ENCODE measurements at regions not wholly inside any gene's neighbourhood (a gene's known extent, or its start where the extent isn't known, plus 50 kb on each side); places are given as distances from the start of the nearest gene placed in this dataset.
"Not testable (repeated sequence)": the region's sequence is repeated elsewhere in the genome, so short reads cannot be mapped to it uniquely, and the experiment has no call there.

DNA sequence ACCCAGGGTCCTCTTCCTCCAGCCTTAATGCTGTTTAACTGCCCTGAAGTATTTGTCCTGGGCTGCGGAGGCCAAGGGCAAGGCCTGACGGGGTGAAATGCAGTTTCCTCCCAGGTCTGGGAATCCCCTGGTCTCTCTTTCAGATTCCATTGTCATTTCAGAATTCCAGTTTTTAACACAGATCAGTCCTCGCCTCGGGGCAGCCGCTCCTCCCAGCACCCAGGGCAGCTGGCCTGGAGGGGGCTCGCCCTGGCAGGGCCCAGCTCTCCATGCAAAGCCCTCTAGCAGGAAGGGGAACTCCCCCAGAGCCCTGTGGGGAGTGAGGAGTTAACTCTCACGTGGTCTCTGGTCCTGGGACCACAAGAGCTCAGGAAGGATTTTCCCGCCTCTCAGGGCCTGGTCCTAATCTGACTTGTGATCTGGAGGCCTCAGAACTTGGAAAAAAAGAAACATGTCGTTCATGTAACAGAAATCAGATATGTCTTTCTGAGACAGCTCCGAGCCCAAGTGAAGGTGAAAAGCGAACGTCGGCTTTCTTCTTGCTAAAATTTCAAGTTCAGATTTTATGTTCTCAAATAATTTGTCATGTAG lies 265.6 kb upstream of the SFSWAP start:
- in situ Hi-C loops (cut with MboI; ENCODE audit: low sequenced_read_pairs): no loop called here

DNA sequence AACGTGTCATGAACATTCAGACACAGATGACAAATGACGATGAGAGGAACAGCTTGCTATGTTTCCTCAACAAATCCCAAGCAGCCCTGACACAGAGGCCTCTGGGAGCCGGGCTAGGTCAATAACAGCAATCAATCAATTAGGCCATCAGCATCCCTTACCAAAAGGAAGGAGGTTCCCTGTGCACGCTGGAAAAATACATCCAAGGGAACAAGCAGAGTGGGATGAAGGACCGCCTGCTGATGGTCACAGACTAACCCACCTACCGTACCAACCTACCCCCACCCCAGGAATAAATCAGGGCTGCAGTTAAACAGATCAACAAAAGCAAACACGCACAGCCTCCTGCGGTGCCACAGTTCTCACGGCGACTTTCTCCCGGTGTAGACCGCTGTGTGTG lies 265.1 kb upstream of the SFSWAP start:
- in situ Hi-C loops (cut with MboI; ENCODE audit: low sequenced_read_pairs): no loop called here

DNA sequence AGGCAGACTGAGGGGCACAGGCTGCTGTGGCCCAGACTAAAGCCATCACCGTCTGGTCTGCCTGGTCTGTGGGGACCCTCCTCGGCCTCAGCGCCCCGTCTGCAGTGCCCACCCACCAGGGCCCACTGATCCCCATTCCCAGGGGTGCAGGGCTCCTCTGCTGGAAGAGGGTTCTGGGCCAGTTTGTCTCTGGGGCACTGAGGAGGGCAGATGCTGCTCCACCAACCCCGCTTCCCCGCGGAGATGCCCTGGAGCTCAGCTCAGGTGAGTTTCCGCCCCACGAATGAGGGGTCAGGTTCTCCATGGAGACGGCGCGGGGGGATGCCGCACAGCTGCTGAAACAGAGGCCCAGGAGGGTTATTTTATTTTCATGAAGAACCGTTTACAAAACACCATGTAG lies 263.3 kb upstream of the SFSWAP start:
- in situ Hi-C loops (cut with MboI; ENCODE audit: low sequenced_read_pairs): not testable (repeated sequence)

DNA sequence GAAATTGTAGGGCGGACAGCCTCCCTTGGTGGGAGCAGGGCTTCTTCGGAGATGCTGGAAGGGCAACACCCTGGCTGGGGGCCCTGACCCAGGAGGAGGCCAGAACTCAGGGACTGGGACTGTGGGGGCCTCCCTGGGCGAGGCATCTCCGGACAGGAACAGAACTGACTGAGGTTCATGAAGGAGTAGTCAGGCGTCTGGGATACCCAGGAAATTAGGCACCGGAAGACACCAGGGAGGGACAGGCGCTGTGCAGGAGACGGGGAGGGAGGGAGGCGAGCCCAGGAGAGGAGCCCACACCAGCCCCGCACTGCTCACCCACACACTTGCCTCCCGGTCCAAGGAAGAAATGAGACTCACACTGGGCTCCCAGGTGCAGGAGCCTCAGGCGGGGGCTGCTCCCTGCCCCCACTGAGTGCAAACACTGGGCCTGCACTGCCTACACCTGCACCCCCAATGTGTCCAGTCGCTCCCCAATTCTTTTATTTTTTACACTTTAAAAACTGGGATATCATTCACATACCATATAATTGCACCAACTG lies 262.6 kb upstream of the SFSWAP start:
- in situ Hi-C loops (cut with MboI; ENCODE audit: low sequenced_read_pairs): no loop called here

DNA sequence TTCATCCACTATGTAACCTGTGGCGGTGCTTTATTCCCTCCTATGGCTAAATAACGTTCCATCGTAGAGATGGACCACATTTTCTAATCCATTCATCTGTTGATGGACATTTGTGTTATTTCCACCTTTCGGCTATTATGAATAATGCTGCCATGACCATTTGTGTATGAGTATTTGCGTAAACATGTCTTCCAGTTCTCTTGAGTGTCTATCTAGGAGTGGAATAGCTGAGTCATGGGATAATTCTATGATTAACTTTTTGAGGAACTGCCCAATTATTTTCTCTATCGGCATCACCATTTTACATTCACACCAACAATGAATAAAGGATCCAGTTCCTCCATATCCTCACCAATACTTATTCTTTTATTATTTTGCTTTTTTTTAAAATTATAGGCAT lies 261.9 kb upstream of the SFSWAP start:
- in situ Hi-C loops (cut with MboI; ENCODE audit: low sequenced_read_pairs): no loop called here

DNA sequence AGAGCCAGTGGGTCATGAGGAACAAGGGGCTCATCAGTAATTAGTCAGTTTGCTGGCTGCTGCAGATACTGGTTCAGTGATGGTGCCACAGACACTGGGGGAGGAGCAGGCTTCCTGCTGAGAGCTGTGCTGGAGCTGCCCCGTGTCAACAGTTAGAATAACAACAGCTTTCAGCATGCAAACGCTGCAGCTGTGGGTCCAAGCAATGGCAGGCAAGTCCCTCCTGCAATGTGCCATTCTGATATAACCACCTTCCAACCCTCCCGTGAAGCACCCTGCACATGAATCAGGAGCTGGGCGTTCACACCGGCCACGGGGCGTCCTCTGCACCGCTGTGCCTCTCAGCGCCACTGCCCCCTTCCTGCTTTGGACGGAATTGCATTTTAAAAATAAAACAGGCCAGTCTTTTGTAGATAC lies 258.4 kb upstream of the SFSWAP start:
- in situ Hi-C loops (cut with MboI; ENCODE audit: low sequenced_read_pairs): no loop called here

DNA sequence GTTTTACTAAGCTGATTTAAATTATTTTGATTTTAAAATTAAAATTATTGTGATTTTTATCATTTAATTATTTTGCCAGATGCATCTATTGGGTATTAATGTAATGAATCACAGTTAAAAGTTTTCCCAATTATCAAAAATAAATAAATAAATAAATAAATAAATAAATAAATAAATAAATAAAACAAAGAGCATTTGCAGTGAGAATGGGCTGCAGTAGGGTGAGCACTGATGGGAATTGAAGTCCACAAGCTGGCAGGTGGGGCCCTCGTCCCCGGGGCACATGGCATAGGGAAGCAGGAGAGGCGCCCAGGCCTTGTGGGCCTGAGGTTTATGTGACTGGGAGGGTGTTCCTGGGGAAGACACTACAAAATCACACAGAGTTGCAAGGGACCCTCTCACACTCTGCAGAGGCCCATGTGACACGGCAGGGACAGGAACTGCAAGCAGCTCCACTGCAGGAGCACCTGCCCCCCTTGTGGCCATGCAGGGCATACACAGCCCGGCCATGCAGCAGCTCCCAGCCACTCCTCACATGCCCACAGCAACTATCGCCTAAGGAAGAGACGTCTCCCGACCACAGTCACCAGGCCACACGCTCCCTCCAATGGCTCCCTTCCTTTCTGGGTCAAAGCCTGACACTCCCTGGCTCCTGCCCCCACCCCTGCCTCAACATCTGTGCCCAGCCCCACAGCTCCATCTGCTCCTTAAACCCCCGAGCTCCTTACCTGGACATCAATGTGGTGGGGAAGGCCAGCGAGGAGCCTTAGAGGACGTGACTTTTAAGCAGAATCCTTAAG lies 256.3 kb upstream of the SFSWAP start:
- in situ Hi-C loops (cut with MboI; ENCODE audit: low sequenced_read_pairs): no loop called here

DNA sequence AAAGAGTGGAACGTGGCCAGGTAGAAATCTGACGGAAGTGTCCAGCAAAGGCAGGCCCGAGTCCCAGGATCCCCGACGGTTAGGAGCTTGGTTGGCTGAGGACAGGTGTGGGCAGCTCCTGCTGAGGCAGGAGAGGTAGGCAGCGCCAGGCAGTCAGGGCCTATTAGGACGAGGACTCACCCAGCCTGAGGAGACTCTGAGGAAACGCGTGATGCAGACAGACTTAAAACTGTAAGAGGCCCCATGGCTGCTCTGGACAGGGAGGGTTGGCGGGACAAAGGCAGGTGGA lies 255.7 kb upstream of the SFSWAP start:
- in situ Hi-C loops (cut with MboI; ENCODE audit: low sequenced_read_pairs): no loop called here

DNA sequence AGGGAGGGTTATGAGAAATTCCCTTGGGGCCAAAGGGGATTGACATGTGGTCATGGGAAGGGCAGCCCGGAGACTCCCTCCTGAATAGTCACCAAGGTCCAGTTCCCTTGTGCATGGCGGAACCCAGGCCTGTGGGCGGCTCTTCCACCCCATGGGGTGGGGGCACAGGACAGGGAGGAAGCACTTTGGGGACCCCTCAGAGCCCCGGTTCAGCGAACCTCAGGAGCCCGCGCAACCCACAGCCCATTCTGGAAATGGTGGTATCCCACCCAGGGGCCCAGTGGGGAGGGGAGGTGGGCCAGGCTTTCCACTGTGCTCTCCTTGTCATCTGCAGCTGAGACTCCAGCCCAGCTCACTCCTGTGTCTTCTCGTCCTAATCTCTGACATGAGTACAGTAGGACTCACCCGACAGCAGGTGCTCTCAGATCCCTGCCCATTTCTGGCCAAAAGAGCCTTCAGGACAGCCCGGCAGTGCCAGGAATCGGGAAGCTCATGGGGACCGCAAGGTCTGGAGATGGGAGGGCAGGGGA lies 255.2 kb upstream of the SFSWAP start:
- in situ Hi-C loops (cut with MboI; ENCODE audit: low sequenced_read_pairs): no loop called here

DNA sequence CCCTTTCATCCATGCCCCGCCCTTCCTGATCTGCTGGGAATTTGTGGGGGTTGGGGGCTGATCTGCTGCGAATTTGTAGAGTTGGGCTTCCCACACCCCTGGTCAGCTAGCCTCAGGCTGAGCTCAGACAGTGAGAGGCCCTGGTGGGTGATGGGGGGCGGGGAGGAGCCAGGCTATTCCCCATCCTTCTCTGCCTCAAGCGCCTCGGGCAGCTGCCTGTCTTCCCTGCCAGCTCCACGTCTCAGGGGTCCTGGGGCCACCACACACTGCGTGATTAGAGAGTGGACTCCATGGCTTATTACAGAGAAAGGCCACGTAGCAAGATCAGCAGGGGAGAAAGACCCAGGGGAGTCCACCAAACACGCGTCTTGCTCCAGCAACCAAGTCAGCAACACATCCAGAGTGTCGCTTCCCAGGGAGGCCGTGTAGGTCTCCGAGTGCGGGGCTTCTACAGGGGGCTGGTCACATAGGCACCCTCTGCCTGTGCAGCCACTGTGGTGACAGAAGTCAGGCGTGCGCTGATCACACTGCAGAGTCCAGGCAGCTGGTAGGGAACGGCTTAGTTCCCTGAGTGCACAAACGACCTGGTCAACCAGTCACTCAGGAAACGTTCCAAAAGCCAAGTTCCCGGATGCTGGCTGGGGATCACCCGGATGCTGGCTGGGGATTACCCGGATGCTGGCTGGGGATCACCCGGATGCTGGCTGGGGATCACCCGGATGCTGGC lies 254.4 kb upstream of the SFSWAP start:
- in situ Hi-C loops (cut with MboI; ENCODE audit: low sequenced_read_pairs): no loop called here

DNA sequence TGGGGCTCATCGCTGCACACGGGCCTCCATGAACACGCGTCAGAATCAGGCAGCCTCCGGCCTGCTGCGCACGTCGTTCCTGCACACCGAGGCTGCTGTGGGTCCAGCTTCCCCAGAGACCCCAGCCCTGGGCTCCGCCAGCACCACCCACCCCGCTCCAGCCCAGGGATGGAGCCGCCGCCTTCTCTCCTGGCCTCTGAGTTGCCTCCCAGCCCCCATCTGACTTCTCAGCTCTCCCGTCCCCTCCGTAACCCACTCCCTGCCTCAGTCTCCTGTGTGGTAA lies 253.9 kb upstream of the SFSWAP start:
- in situ Hi-C loops (cut with MboI; ENCODE audit: low sequenced_read_pairs): no loop called here

DNA sequence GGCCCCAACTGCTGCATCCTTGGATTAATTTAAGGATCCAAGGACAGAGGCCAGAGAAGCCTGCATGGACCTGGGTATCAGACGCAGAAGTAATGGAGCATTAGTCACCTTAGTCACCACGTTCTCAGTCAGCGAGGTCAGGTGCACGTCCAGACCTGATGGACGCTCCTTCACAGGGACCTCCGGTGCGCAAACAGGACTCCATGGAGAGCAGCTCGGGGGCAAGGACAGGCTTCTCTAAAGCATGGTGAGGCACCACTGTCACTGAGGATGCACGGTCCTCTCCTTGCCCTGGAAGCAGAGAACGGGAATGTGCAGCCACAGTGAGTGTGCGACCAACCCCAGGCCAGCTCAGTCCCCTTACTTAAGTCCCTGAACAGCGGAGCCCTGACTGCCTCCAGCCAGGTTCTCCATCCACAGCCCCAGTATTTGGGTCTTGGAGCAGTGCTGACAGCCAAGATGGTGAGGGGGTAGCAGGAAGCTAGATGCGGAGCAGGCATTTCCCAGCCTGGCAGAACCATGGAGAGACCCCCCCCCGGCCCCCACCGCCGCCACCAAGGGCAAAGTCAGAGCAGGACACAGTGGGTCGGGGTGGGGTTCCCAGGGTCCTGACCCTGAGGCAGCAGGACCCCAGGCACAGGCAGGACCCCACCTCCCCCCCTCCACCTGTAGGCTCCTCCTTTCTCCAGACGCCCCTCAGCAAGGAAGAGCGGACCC lies 253.4 kb upstream of the SFSWAP start:
- in situ Hi-C loops (cut with MboI; ENCODE audit: low sequenced_read_pairs): no loop called here

DNA sequence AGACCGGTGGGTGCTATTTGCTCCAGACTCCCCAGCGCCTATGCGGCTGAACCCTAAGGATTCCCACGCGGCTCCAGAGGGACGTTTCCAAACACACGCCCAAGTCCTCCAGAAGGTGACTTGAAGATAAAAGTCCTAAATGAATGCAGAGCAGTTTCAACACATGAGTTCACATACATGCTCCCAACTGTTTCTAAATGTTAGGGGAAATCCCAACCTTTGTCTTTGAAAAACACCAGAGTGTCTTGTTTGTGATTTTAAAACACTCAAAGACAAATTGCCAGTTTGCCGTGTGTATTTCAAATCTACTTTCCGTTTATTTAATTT lies 252.9 kb upstream of the SFSWAP start:
- in situ Hi-C loops (cut with MboI; ENCODE audit: low sequenced_read_pairs): no loop called here

DNA sequence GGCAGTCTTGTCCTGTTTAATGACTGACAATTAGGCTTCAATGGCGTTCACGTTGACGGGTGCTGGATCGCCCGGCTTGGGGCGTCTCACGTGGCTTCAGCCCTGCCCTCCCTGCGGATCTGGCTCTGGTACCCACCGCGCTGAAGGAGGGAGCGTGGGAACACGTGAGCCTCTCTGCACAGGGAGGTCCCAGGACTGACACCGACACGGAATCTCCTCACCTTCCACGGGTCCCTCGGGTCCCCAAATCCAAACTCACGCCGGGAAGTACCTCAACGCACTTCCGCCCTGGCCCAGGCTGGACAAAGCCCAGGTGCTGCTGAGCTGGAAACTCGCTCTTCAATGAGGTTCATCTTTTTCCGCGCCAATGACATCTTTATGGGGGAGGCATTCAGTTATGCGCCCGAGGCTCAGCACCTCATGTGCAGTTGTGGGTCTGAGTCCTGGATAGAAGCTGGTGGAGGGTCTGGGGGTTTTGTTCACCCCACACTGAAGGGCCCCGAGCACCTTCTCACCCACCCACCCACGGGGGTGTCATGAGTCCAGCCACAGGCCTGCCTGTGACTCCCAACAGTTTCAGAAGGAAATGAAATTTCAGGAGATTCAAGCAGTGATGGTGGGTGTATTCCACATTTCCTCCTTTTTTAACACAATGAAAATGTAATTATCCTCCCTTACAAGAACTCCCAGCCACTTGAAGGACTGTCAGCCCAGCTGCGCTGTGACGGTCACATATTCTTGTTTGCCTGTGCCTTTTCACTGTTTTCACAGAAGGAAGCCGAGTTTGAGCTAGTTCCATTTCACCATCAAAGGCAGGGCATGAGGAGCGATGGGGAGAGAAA lies 251.7 kb upstream of the SFSWAP start:
- in situ Hi-C loops (cut with MboI; ENCODE audit: low sequenced_read_pairs): no loop called here

DNA sequence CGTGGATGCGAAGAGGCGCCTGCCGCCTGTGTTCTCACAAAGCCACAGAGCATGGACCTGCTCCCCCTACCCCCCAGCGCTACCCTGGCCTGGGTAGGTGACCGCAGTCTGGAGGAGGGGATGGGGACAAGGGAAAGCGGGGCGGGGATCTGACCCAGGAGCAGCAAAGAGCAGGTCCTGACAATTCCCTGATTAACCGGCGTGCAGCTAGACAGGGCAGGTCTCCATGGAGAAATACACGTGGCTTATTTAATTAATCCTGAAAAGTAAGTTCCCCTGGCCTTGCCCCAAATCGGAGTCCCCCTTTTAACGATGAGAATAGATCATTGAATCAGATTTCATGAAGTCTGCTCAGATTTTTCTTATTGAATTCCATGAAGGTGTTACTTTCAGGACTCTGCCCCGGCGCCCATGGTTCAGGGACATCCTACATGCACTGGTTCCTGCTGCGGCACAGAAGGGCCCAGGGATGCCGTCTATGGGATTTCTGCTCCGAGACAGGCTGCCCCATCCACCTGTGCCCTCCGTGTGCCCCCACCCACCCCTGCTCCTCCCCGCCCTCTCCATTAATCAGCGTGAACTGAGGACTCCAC lies 251.0 kb upstream of the SFSWAP start:
- in situ Hi-C loops (cut with MboI; ENCODE audit: low sequenced_read_pairs): no loop called here

DNA sequence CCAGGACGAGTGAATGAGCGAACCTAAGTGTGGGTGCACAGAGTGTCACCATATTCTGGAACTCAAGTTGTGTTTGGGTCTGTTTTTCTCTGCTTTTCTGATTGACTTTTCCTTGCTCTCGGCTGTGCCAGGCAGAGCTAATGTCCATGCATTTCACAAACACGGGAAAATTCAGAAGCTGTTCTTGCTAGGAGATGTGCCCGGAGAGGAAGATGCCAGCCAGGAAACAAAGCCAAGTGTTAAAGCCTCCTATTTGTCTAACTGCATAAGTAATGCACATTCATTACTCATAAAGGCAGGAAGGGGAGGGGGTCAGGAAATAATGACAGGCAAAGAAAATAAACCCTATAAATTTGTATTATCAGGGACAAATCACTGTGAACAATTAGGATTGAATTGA lies 250.4 kb upstream of the SFSWAP start:
- in situ Hi-C loops (cut with MboI; ENCODE audit: low sequenced_read_pairs): no loop called here

DNA sequence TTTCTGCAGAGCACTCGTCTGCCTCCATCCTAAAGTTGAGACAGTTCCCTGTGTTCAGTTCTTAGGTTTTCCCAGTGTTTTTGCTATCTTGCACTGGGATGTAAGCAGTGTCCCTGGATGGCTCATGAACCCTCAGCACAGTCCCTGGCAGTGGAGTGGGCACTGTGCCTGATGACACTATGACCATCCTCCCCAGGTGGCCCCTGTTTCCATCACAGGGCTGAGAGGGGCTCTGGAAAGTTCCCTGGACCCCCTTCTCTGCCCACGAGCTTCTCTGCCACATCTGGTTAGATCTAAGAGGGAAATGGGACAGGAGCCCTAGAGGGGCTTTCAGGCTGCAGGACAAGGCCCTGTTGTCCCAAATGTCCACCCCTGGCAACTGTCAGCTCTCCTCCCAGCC lies 249.8 kb upstream of the SFSWAP start:
- in situ Hi-C loops (cut with MboI; ENCODE audit: low sequenced_read_pairs): no loop called here

DNA sequence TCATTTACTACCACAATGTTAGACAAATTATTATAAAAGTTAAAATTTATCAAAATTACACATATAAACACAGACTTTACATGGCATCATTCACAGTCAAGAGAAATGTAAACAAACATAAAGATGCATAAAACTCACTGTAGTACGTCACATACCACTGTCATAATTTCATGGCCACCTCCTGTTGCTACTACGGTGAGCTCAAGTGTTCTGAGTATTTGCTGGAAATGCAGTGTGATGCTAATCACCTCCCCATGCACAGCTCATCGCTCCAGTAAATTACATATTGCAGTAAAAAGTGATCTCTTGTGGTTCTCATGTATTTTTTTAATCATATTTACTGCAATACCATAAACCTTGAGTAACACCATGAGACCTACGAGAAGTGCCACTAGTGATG lies 247.7 kb upstream of the SFSWAP start:
- in situ Hi-C loops (cut with MboI; ENCODE audit: low sequenced_read_pairs): no loop called here

DNA sequence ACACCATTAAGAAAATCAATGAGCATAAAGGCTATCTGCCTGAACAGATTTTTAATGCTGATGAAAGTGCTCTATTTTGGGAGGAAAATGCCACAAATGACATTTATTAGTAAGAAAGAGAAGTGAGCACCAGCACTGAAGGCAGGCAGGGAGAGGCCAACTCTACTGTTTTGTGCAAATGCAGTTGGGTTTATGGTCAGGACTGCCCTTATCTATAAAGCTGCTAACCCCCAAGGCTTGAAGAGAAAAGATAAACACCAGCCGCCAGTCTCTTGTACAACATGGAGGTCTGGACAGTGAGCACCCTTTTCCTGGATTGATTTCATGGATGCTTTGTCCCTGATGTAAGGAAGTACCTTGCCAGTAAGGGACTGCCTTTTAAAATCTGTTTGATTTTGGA lies 246.8 kb upstream of the SFSWAP start:
- in situ Hi-C loops (cut with MboI; ENCODE audit: low sequenced_read_pairs): no loop called here

DNA sequence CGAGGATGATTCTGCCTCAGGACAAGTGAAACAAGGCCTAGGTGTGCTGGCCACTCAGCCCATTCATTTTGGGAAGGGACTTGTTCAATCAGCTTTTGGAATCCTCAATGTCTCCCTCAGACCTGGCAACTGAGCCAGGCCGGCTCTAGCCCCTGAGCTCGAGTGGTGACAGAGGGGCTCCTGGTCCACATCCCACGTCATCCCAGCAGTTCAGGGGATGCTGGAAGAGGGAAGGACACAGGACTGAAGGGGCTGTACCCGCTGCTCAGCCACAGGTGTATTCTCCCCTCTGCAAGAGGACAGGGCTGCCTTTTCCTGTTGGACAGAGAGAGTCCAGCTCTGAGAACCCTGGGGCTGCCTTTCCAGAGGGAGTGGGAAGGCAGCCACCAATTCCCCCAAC lies 244.6 kb upstream of the SFSWAP start:
- in situ Hi-C loops (cut with MboI; ENCODE audit: low sequenced_read_pairs): no loop called here

All from HL-60/S4 treated with phorbol 12-myristate 13-acetate at 8.2 ng/mL for 4 days and 3 days (cell line).